Caco-2 (cell line): ENCODE measurements at regions not wholly inside any gene's neighbourhood (a gene's known extent, or its start where the extent isn't known, plus 50 kb on each side); places are given as distances from the start of the nearest gene placed in this dataset.

Source experiments
- BruUV-seq: library from RNA; stranded (reverse); fragments of 400-500 nt; replicated peaks from 2 replicates; lab custom pipeline; 2021; lab: Mats Ljungman, UMichigan
- CTCF ChIA-PET: fragments of 300-600 bp; sonication (Branson Sonifier 250); formaldehyde crosslinking; loops from one replicate; lab custom pipeline; 2022; ENCODE audit warnings: antibody characterized with exemption; lab: Charles Lee
- POLR2A ChIA-PET: fragments of 300-600 bp; sonication (Branson Sonifier 250); formaldehyde crosslinking; loops from one replicate; lab custom pipeline; 2022; ENCODE audit warnings: antibody characterized with exemption; lab: Charles Lee
- DNase-seq, 2 experiments: peaks; one replicate each; pipeline versions ENCODE4 v3.0.0 to v3.0.0-alpha.2; 2020 to 2022
- H3K27me3 ChIP-seq: replicated peaks from 2 replicates; pipeline ENCODE4 v1.6.0; 2011; ENCODE audit warnings: low read length; ENCODE audit not compliant: control insufficient read depth, insufficient read depth
- H3K36me3 ChIP-seq: 2 replicates; pipeline ENCODE4 v1.5.1; 2011; ENCODE audit warnings: low read length; ENCODE audit not compliant: control insufficient read depth, insufficient read depth
- H3K4me1 ChIP-seq: fragments of 250-450 bp; sonication (Bioruptor Pico); 2 replicates; pipeline ENCODE4 v1.5.1; 2020; ENCODE audit warnings: mild to moderate bottlenecking
- H3K4me3 ChIP-seq: 2 replicates; pipeline ENCODE4 v1.5.1; 2011; ENCODE audit warnings: low read depth, mild to moderate bottlenecking, control low read depth, low read length
- H3K9me3 ChIP-seq: fragments of 250-450 bp; sonication (Bioruptor Pico); 2 replicates; pipeline ENCODE4 v1.5.1; 2020; ENCODE audit warnings: mild to moderate bottlenecking, moderate library complexity
- H3K27ac Mint-ChIP-seq: one replicate; pipeline ENCODE4 v1.8.0; 2022; ENCODE audit warnings: mixed read lengths; ENCODE audit not compliant: unreplicated experiment
- H3K27me3 Mint-ChIP-seq: one replicate; pipeline ENCODE4 v1.8.0; 2022; ENCODE audit warnings: mixed read lengths; ENCODE audit not compliant: insufficient read depth, unreplicated experiment
- H3K36me3 Mint-ChIP-seq: one replicate; pipeline ENCODE4 v1.8.0; 2022; ENCODE audit warnings: mild to moderate bottlenecking, mixed read lengths; ENCODE audit not compliant: insufficient read depth, unreplicated experiment
- H3K4me1 Mint-ChIP-seq: one replicate; pipeline ENCODE4 v1.8.0; 2022; ENCODE audit warnings: low read depth, mixed read lengths; ENCODE audit not compliant: unreplicated experiment
- H3K4me3 Mint-ChIP-seq: one replicate; pipeline ENCODE4 v1.8.0; 2022; ENCODE audit warnings: mild to moderate bottlenecking, moderate library complexity, mixed read lengths; ENCODE audit not compliant: unreplicated experiment
- H3K9me3 Mint-ChIP-seq: one replicate; pipeline ENCODE4 v1.8.0; 2022; ENCODE audit warnings: mixed read lengths; ENCODE audit not compliant: unreplicated experiment
- CTCF ChIP-seq, 2 experiments: fragments of 200-600 bp in 1 of 2; IDR thresholded peaks; 1 replicate in 1 of 2; 2 replicates in 1 of 2; pipeline versions ENCODE4 v1.5.1 to v1.8.0; 2011 to 2022; ENCODE audit warnings: antibody characterized with exemption in 1 of 2, control low read depth in 1 of 2, inconsistent platforms in 1 of 2, low read depth in 1 of 2, low read length in 1 of 2, mild to moderate bottlenecking in 1 of 2, moderate library complexity in 1 of 2; ENCODE audit not compliant: insufficient read depth in 1 of 2, severe bottlenecking in 1 of 2, unreplicated experiment in 1 of 2
- intact Hi-C: fragments of 100-400 bp; cut with micrococcal nuclease; formaldehyde crosslinking; loops from one replicate; pipeline ENCODE4 v1.10.0; 2022; ENCODE audit not compliant: unreplicated experiment

DNA sequence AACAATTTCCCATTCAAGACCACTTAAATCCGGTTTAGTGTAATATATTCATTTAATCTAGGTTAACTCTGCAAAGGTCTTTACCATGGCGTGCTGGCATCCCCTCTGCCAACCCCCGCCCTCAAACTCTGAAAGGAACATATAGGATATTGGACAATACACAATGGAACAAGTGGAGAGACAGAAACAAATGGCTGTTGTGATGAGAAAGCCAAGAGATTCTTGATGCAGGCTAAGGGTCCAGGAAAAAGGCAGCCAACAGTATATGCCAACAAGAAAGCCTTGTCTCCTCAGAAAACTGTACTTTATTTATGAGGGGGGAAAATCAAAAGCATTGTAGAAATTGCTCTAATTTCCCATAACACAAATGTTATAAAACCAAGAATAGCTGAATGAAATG, 407.3 kb upstream of the SGCG start:
- BruUV-seq, result no TSS peak
- H3K27me3 ChIP-seq, result no peaks in the 10 kb centered on the region
- H3K4me3 Mint-ChIP-seq, result no peak overlapping the region
- no peak for DNase-seq
- H3K4me3 ChIP-seq, result no peak overlapping the region
- no peaks in the 10 kb centered on the region for H3K27me3 Mint-ChIP-seq
- H3K4me1 ChIP-seq, result no peaks in the 10 kb centered on the region
- no peak for TF ChIP-seq CTCF (IDR thresholded peaks at IDR 0.05; ENCODE audit: insufficient read depth in 1 of 2, low read depth in 1 of 2, low read length in 1 of 2, severe bottlenecking in 1 of 2, unreplicated experiment in 1 of 2)
- no peaks in the 10 kb centered on the region for H3K36me3 ChIP-seq
- H3K27ac Mint-ChIP-seq, result no peak overlapping the region
- intact Hi-C loops, result no loop called here
- H3K36me3 Mint-ChIP-seq, result no peaks in the 10 kb centered on the region
- H3K9me3 Mint-ChIP-seq, result peaks cover 10% of the 10 kb centered on the region
- H3K9me3 ChIP-seq, result no peaks in the 10 kb centered on the region
- no peaks in the 10 kb centered on the region for H3K4me1 Mint-ChIP-seq
- POLR2A ChIA-PET, result no interaction called here
- CTCF ChIA-PET, result no interaction called here

DNA sequence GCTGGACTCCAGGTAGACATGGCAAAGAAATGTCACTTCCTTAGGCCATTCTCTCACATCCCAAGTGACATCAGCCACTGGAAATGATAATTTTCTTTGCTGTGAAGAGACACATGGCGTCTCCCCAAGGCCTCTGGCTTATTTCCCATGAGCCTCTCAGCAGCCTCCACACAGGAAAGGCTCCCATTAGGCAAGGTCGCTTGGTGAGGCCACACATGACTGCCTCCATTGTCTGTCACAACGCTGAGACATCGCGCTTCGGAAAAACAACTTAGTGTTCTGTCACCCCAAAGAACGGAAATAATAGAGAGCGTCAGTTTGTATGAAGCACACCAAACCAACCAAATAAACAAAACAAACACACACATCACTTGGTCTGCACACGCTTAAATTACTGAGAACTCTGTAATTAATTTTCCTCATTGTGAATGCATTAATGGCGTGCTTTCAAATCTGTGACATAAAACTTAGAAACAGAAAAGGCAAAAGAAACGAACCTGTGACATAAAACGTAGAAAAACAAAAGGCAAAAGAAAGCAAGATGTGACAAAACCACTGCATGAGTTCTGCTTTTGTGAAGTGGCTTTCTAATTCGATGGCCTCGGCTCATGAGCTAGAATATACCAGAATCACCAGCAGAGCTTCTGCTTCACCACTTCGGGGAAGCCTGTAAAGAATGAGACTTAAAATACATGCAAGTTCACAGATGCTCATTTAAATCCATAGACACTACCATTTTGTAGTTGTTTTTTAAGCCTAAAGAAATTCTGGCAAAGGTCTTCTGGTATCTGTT, 404.2 kb upstream of the SGCG start:
- Mint-ChIP-seq H3K36me3 (no peaks in the 10 kb centered on the region), H3K9me3 (peaks cover 10% of the 10 kb centered on the region), H3K4me3 (no peak overlapping the region), H3K27ac (no peak overlapping the region), H3K4me1 (no peaks in the 10 kb centered on the region), H3K27me3 (no peaks in the 10 kb centered on the region)
- H3K9me3 ChIP-seq, result no peaks in the 10 kb centered on the region
- ChIA-PET CTCF (no interaction called here), POLR2A (no interaction called here)
- no peak overlapping the region for H3K4me3 ChIP-seq
- no peaks in the 10 kb centered on the region for H3K4me1 ChIP-seq
- no peak for DNase-seq
- no peaks in the 10 kb centered on the region for H3K27me3 ChIP-seq
- intact Hi-C loops, result no loop called here
- BruUV-seq, result no TSS peak
- no peaks in the 10 kb centered on the region for H3K36me3 ChIP-seq
- no peak for TF ChIP-seq CTCF (IDR thresholded peaks at IDR 0.05; ENCODE audit: insufficient read depth in 1 of 2, low read depth in 1 of 2, low read length in 1 of 2, severe bottlenecking in 1 of 2, unreplicated experiment in 1 of 2)

DNA sequence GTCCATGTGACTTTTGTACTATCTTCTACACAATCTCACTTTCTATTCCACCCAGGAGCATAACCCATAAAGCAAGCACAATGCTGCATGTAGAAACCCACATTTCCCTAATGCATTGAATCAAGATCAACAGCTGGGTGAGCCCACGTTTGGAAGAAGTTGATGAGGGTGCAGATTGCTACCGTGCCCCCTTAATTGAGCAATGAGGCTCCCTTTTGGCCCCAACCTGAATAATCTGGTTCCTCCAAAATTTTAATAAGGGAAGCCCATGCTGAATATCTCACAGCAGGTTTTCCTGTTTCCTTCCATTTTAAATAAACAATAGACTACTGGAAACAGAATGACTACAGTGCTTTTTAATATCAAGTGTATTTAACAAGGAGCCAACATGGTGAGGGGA, 403.6 kb upstream of the SGCG start:
- Histone ChIP-seq H3K4me1 (no peaks in the 10 kb centered on the region), H3K4me3 (no peak overlapping the region), H3K36me3 (no peaks in the 10 kb centered on the region), H3K27me3 (no peaks in the 10 kb centered on the region), H3K9me3 (no peaks in the 10 kb centered on the region)
- BruUV-seq, result no TSS peak
- TF ChIP-seq CTCF (IDR thresholded peaks at IDR 0.05; ENCODE audit: insufficient read depth in 1 of 2, low read depth in 1 of 2, low read length in 1 of 2, severe bottlenecking in 1 of 2, unreplicated experiment in 1 of 2), result no peak
- CTCF ChIA-PET, result no interaction called here
- Mint-ChIP-seq H3K4me1 (no peaks in the 10 kb centered on the region), H3K27me3 (no peaks in the 10 kb centered on the region), H3K27ac (no peak overlapping the region), H3K36me3 (no peaks in the 10 kb centered on the region), H3K4me3 (no peak overlapping the region), H3K9me3 (peaks cover 10% of the 10 kb centered on the region)
- intact Hi-C loops, result no loop called here
- POLR2A ChIA-PET, result no interaction called here
- no peak for DNase-seq
